H1 (cell line): ENCODE measurements at regions not wholly inside any gene's neighbourhood (a gene's known extent, or its start where the extent isn't known, plus 50 kb on each side); places are given as distances from the start of the nearest gene placed in this dataset.

Experiments used
- ASH2L ChIP-seq: fragments of 200-600, 300-600 bp; sonication (generic); IDR thresholded peaks from one replicate; pipeline ENCODE4 v1.7.1; 2017; ENCODE audit warnings: low read length
- HDAC2 ChIP-seq, 2 experiments: fragments of 300-600 bp in 1 of 2; sonication (generic) in 1 of 2; IDR thresholded peaks; 2 replicates each; pipeline ENCODE4 v1.6.1; 2011 to 2012; ENCODE audit warnings: low read depth in 2 of 2, low read length in 2 of 2, mild to moderate bottlenecking in 2 of 2, moderate library complexity in 2 of 2, borderline replicate concordance in 1 of 2, inconsistent platforms in 1 of 2
- HDAC6 ChIP-seq: IDR thresholded peaks from one replicate; pipeline ENCODE4 v1.7.1; 2012; ENCODE audit warnings: low read depth, mild to moderate bottlenecking, inconsistent platforms, low read length, moderate library complexity
- JUN ChIP-seq: IDR thresholded peaks from 2 replicates; pipeline ENCODE4 v1.6.1; 2011; ENCODE audit warnings: low read depth, mild to moderate bottlenecking, improper control_type of control experiment, low read length
- MAFK ChIP-seq: IDR thresholded peaks from 2 replicates; pipeline ENCODE4 v1.6.1; 2012; ENCODE audit warnings: low read depth, mild to moderate bottlenecking, improper control_type of control experiment, low read length
- POLR2AphosphoS5 ChIP-seq: IDR thresholded peaks from 2 replicates; pipeline ENCODE4 v1.6.1; 2011; ENCODE audit warnings: low read depth, low read length
- RNF2 ChIP-seq: fragments of 200-900, 300-1000 bp; sonication (generic); IDR thresholded peaks from 2 replicates; pipeline ENCODE4 v1.7.1; 2016; ENCODE audit warnings: borderline replicate concordance, low read depth, mild to moderate bottlenecking, antibody characterized with exemption, low read length; ENCODE audit not compliant: poor library complexity, severe bottlenecking; ENCODE audit errors: missing control alignments
- SIN3A ChIP-seq, 2 experiments: IDR thresholded peaks in 1 of 2; conservative IDR thresholded peaks in 1 of 2; 2 replicates each; pipeline ENCODE4 v1.6.1; 2011 to 2012; ENCODE audit warnings: low read length in 2 of 2, improper control_type of control experiment in 1 of 2, low read depth in 1 of 2, mild to moderate bottlenecking in 1 of 2
- TAF1 ChIP-seq: IDR thresholded peaks from 2 replicates; pipeline ENCODE4 v1.6.1; 2011; ENCODE audit warnings: mild to moderate bottlenecking, low read depth, low read length

GRCh38 chr1:83769072-83769471, 229.9 kb downstream of the TTLL7 start (continued):
- TF ChIP-seq SIN3A (conservative IDR thresholded peaks at IDR 0.05 in 1 of 2, IDR thresholded peaks at IDR 0.05 in 1 of 2; ENCODE audit: low read depth in 1 of 2, low read length in 2 of 2) (no peak), JUN (no peak), POLR2AphosphoS5 (no peak), RNF2 (no peak), HDAC2 (IDR thresholded peaks at IDR 0.05; ENCODE audit: borderline replicate concordance in 1 of 2, low read depth in 2 of 2, low read length in 2 of 2) (no peak), TAF1 (no peak), HDAC6 (no peak), MAFK (no peak), ASH2L (no peak)
